Spleen (tissue), 7 donors: ENCODE measurements at regions not wholly inside any gene's neighbourhood (a gene's known extent, or its start where the extent isn't known, plus 50 kb on each side); places are given as distances from the start of the nearest gene placed in this dataset.

Experiments
- CTCF ChIP-seq, 11 experiments: fragments of 200-600 bp in 7 of 11; fragments of 450-650 bp in 4 of 11; sonication (generic) in 4 of 11; IDR thresholded peaks in 8 of 11; conservative IDR thresholded peaks in 3 of 11; 1 replicate in 7 of 11; 2 replicates in 4 of 11; pipeline versions ENCODE4 v1.4.0 to v1.8.0; 2016 to 2021; ENCODE audit warnings: antibody characterized with exemption in 11 of 11, inconsistent platforms in 4 of 11, mild to moderate bottlenecking in 1 of 11
- POLR2A ChIP-seq, 3 donors: fragments of 450-650 bp; IDR thresholded peaks; one replicate each; pipeline ENCODE4 v1.5.1; 2017; ENCODE audit warnings: antibody characterized with exemption in 3 of 3, mild to moderate bottlenecking in 1 of 3
- donor health status: DM: no; HTN: no; CAD: no; lungs with moderate emphysema.
- donor health status: DM: no; HTN: no; CAD: no.
- donor health status: DM: no; HTN: no; CAD: no.

- TF ChIP-seq POLR2A (IDR thresholded peaks at IDR 0.05) (no peak), CTCF (IDR thresholded peaks at IDR 0.05 in 8 of 11, conservative IDR thresholded peaks at IDR 0.05 in 3 of 11) (no peak)
Measured at GRCh38 chr2:145750144-145750543, 1230.2 kb upstream of the ZEB2 start.
